Colonic mucosa (tissue), 4 donors: ENCODE measurements at regions not wholly inside any gene's neighbourhood (a gene's known extent, or its start where the extent isn't known, plus 50 kb on each side); places are given as distances from the start of the nearest gene placed in this dataset.

ENCODE experiments used
- DNase-seq: peaks from one replicate; pipeline ENCODE4 v3.0.0-alpha.2; 2020
- H3K27ac ChIP-seq: fragments of 200-600 bp; one replicate; pipeline ENCODE4 v1.8.0; 2021
- H3K27me3 ChIP-seq: fragments of 200-600 bp; one replicate; pipeline ENCODE4 v1.8.0; 2021
- H3K36me3 ChIP-seq: fragments of 200-600 bp; one replicate; pipeline ENCODE4 v1.8.0; 2021
- H3K4me1 ChIP-seq: fragments of 200-600 bp; one replicate; pipeline ENCODE4 v1.8.0; 2021; ENCODE audit warnings: mild to moderate bottlenecking
- H3K4me3 ChIP-seq: fragments of 200-600 bp; one replicate; pipeline ENCODE4 v1.8.0; 2021
- H3K9ac ChIP-seq, 2 donors: one replicate each; pipeline ENCODE4 v1.7.0; 2013; ENCODE audit warnings: control low read depth in 2 of 2, low read depth in 2 of 2, low read length in 2 of 2
- H3K9me3 ChIP-seq: fragments of 200-600 bp; one replicate; pipeline ENCODE4 v1.8.0; 2021
- intact Hi-C: fragments of 100-400 bp; cut with DNase I; formaldehyde crosslinking; loops from one replicate; pipeline ENCODE4 v1.14.1; 2022
- TF ChIP-seq, protein P1 (sequence below): fragments of 200-600 bp; IDR thresholded peaks from one replicate; pipeline ENCODE4 v1.8.0; 2022; ENCODE audit warnings: antibody characterized with exemption, mild to moderate bottlenecking
- donor health status: healthy.
- donor health status: DM: no; HTN: no; CAD: no.
- donor health status: DM: no; HTN: no; CAD: no.

GRCh38 chr10:118910702-118911101, 118.8 kb upstream of the NANOS1 start:
- Histone ChIP-seq H3K36me3 (no peaks in the 10 kb centered on the region), H3K9me3 (no peaks in the 10 kb centered on the region), H3K27me3 (no peaks in the 10 kb centered on the region), H3K27ac (no peak overlapping the region), H3K9ac (no peak overlapping the region), H3K4me1 (no peaks in the 10 kb centered on the region), H3K4me3 (no peak overlapping the region)
- DNase-seq = no peak
- intact Hi-C loops = no loop called here
- TF ChIP-seq, protein P1, sequence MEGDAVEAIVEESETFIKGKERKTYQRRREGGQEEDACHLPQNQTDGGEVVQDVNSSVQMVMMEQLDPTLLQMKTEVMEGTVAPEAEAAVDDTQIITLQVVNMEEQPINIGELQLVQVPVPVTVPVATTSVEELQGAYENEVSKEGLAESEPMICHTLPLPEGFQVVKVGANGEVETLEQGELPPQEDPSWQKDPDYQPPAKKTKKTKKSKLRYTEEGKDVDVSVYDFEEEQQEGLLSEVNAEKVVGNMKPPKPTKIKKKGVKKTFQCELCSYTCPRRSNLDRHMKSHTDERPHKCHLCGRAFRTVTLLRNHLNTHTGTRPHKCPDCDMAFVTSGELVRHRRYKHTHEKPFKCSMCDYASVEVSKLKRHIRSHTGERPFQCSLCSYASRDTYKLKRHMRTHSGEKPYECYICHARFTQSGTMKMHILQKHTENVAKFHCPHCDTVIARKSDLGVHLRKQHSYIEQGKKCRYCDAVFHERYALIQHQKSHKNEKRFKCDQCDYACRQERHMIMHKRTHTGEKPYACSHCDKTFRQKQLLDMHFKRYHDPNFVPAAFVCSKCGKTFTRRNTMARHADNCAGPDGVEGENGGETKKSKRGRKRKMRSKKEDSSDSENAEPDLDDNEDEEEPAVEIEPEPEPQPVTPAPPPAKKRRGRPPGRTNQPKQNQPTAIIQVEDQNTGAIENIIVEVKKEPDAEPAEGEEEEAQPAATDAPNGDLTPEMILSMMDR = no peak

DNA sequence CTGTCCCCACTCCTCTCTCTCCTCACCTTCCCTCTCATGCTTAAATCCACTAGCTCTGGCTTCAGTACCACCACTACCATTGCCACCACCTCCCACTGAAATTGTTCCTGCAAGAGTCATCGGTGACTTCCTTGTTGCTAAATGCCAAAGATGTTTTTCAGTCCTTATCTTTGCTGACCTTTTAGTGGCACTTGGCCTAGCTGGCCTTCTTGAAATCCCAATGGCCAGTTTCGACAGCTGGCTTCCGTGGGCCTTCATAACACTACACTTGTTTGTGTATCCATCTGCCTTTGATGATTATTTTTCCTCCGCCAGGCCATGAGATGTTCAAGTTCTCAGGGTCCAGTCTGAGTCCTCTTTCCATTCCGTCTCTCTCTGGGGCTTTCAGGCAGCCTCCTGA, 118.2 kb upstream of the NANOS1 start:
- no peaks in the 10 kb centered on the region for H3K36me3 ChIP-seq
- no peak overlapping the region for H3K9ac ChIP-seq
- intact Hi-C loops = no loop called here
- no peaks in the 10 kb centered on the region for H3K9me3 ChIP-seq
- no peaks in the 10 kb centered on the region for H3K4me1 ChIP-seq
- H3K4me3 ChIP-seq = no peak overlapping the region
- no peaks in the 10 kb centered on the region for H3K27me3 ChIP-seq
- H3K27ac ChIP-seq = no peak overlapping the region
- TF ChIP-seq, protein P1 = no peak
- no peak for DNase-seq

DNA sequence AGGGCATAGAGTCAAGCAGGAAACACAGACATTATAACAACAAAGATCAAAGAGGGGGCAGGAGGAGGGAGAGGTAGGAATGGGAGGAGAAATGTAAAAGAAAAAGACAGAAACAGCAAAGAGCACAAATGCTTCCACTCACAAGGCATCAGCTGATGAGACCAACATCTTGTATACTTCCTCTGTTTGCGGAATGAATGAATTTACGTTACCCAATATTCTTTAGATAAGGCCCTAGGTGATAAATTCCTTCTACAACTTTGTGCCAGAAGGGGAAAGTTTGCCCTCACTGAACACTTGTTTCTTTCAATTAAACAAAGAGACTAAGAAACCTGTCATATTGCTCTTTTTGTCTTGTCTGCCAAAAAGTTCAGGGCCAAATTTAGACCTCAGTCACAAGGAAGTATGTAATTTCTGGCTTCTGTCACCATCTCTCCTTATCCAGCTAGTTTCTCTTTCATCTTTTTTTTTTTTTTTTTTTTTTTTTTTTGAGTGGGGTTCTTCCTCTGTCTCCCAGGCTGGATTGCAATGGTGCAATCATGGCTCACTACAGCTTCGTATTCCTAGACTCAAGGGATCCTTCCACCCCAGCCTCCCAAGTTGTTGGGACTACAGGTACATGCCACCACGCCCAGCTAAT, 116.4 kb upstream of the NANOS1 start:
- intact Hi-C loops = no loop called here
- H3K27me3 ChIP-seq = no peaks in the 10 kb centered on the region
- TF ChIP-seq, protein P1 = no peak
- DNase-seq = no peak
- no peaks in the 10 kb centered on the region for H3K9me3 ChIP-seq
- no peak overlapping the region for H3K9ac ChIP-seq
- H3K36me3 ChIP-seq = no peaks in the 10 kb centered on the region
- no peak overlapping the region for H3K4me3 ChIP-seq
- no peaks in the 10 kb centered on the region for H3K4me1 ChIP-seq
- no peak overlapping the region for H3K27ac ChIP-seq

GRCh38 chr10:118913825-118914224, 115.7 kb upstream of the NANOS1 start:
- Histone ChIP-seq H3K36me3 (no peaks in the 10 kb centered on the region), H3K9ac (no peak overlapping the region), H3K27me3 (no peaks in the 10 kb centered on the region), H3K9me3 (no peaks in the 10 kb centered on the region), H3K27ac (no peak overlapping the region), H3K4me1 (no peaks in the 10 kb centered on the region), H3K4me3 (no peak overlapping the region)
- intact Hi-C loops = no loop called here
- TF ChIP-seq, protein P1 = no peak
- no peak for DNase-seq

DNA sequence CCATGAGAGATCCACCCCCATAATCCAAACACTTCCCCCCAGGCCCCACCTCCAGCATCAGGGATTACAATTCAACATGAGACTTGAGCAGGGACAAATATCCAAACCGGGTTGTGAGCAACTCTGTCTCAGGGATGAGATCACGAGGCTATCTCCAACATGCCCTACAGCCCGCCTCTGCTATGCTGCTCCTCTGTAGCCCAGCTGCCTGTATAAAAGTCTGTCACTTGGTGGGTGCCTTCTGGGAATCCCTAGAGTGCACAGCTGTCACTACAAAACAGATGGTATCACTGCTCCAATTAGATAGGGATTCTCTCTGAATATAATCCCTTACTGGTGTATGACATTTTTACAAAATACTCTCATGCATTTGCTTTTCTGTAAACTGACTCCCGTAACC, 114.9 kb upstream of the NANOS1 start:
- DNase-seq = no peak
- no peak overlapping the region for H3K9ac ChIP-seq
- intact Hi-C loops = no loop called here
- no peak overlapping the region for H3K4me3 ChIP-seq
- H3K27me3 ChIP-seq = no peaks in the 10 kb centered on the region
- H3K27ac ChIP-seq = no peak overlapping the region
- H3K9me3 ChIP-seq = no peaks in the 10 kb centered on the region
- H3K36me3 ChIP-seq = no peaks in the 10 kb centered on the region
- H3K4me1 ChIP-seq = no peaks in the 10 kb centered on the region
- TF ChIP-seq, protein P1 = no peak
